Osteoblast (primary cell): ENCODE measurements at regions not wholly inside any gene's neighbourhood (a gene's known extent, or its start where the extent isn't known, plus 50 kb on each side); places are given as distances from the start of the nearest gene placed in this dataset.

Source experiments
- DNase-seq: peaks from one replicate; pipeline ENCODE4 v3.0.0; 2011; ENCODE audit warnings: low spot score, mixed read lengths; ENCODE audit not compliant: insufficient read length; ENCODE audit errors: missing footprints
- H2AFZ ChIP-seq: 2 replicates; pipeline ENCODE4 v1.6.0; 2011; ENCODE audit warnings: mild to moderate bottlenecking, low read length
- H3K27ac ChIP-seq: 2 replicates; pipeline ENCODE4 v1.5.1; 2011; ENCODE audit warnings: mild to moderate bottlenecking, low read depth, low read length, moderate library complexity
- H3K27me3 ChIP-seq: 2 replicates; pipeline ENCODE4 v1.6.0; 2012; ENCODE audit warnings: mild to moderate bottlenecking, control low read depth, inconsistent platforms, low read length, moderate library complexity; ENCODE audit not compliant: insufficient read depth
- H3K36me3 ChIP-seq: 2 replicates; pipeline ENCODE4 v1.5.1; 2011; ENCODE audit warnings: mild to moderate bottlenecking, low read length, control low read depth, moderate library complexity; ENCODE audit not compliant: insufficient read depth
- H3K4me1 ChIP-seq: 2 replicates; pipeline ENCODE4 v1.5.1; 2011; ENCODE audit warnings: mild to moderate bottlenecking, low read length, control low read depth, moderate library complexity; ENCODE audit not compliant: insufficient read depth
- H3K4me2 ChIP-seq: 2 replicates; pipeline ENCODE4 v1.6.0; 2011; ENCODE audit warnings: mild to moderate bottlenecking, low read length; ENCODE audit not compliant: insufficient read depth
- H3K4me3 ChIP-seq: fragments of 200-600 bp; sonication (generic); 3 replicates; pipeline ENCODE4 v1.5.1; 2012; ENCODE audit warnings: mild to moderate bottlenecking, low read length, inconsistent platforms; ENCODE audit not compliant: insufficient read depth
- H3K79me2 ChIP-seq: 2 replicates; pipeline ENCODE4 v1.6.0; 2012; ENCODE audit warnings: mild to moderate bottlenecking, low read length, control low read depth, inconsistent platforms; ENCODE audit not compliant: insufficient read depth
- H3K9me3 ChIP-seq: 2 replicates; pipeline ENCODE4 v1.5.1; 2011; ENCODE audit warnings: low read depth, low read length, control low read depth
- H4K20me1 ChIP-seq: 2 replicates; pipeline ENCODE4 v1.6.0; 2012; ENCODE audit warnings: mild to moderate bottlenecking, low read length, control low read depth; ENCODE audit not compliant: insufficient read depth
- CTCF ChIP-seq: IDR thresholded peaks from 2 replicates; pipeline ENCODE4 v1.5.1; 2011; ENCODE audit warnings: mild to moderate bottlenecking, low read depth, low read length, moderate library complexity; ENCODE audit errors: extremely low read depth

- no peak for TF ChIP-seq CTCF
- no peak overlapping the region for H3K27ac ChIP-seq
- H3K4me2 ChIP-seq: no peak overlapping the region
Measured at GRCh38 chr6:99099243-99099642, 151.5 kb upstream of the FBXL4 start.

GRCh38 chr6:99096170-99096569, 148.4 kb upstream of the FBXL4 start:
- Histone ChIP-seq H3K9me3 (no peaks in the 10 kb centered on the region), H3K4me2 (no peak overlapping the region), H3K79me2 (no peaks in the 10 kb centered on the region), H3K27ac (no peak overlapping the region), H3K36me3 (no peaks in the 10 kb centered on the region), H3K4me3 (no peak overlapping the region), H2AFZ (no peak overlapping the region), H3K27me3 (no peaks in the 10 kb centered on the region), H3K4me1 (no peaks in the 10 kb centered on the region), H4K20me1 (no peaks in the 10 kb centered on the region)
- no peak for TF ChIP-seq CTCF
- DNase-seq: no peak

More at GRCh38 chr6:99099243-99099642, 151.5 kb upstream of the FBXL4 start:
- Histone ChIP-seq H3K9me3 (no peaks in the 10 kb centered on the region), H3K27me3 (no peaks in the 10 kb centered on the region), H3K4me1 (no peaks in the 10 kb centered on the region), H3K4me3 (no peak overlapping the region), H4K20me1 (no peaks in the 10 kb centered on the region), H2AFZ (no peak overlapping the region), H3K79me2 (no peaks in the 10 kb centered on the region), H3K36me3 (no peaks in the 10 kb centered on the region)
- DNase-seq: no peak

GRCh38 chr6:99093456-99094190, 145.9 kb upstream of the FBXL4 start:
- H4K20me1 ChIP-seq: no peaks in the 10 kb centered on the region
- H3K4me3 ChIP-seq: no peak overlapping the region
- H3K4me2 ChIP-seq: no peak overlapping the region
- no peaks in the 10 kb centered on the region for H3K79me2 ChIP-seq
- no peak overlapping the region for H2AFZ ChIP-seq
- TF ChIP-seq CTCF: no peak
- H3K27ac ChIP-seq: no peak overlapping the region
- H3K9me3 ChIP-seq: no peaks in the 10 kb centered on the region
- DNase-seq: peak; percentile 25
- H3K27me3 ChIP-seq: no peaks in the 10 kb centered on the region
- H3K4me1 ChIP-seq: no peaks in the 10 kb centered on the region
- no peaks in the 10 kb centered on the region for H3K36me3 ChIP-seq

- Histone ChIP-seq H3K4me2 (no peak overlapping the region), H3K27me3 (no peaks in the 10 kb centered on the region), H3K9me3 (no peaks in the 10 kb centered on the region), H2AFZ (no peak overlapping the region), H3K4me1 (no peaks in the 10 kb centered on the region), H3K36me3 (no peaks in the 10 kb centered on the region), H3K79me2 (no peaks in the 10 kb centered on the region), H3K4me3 (no peak overlapping the region), H4K20me1 (no peaks in the 10 kb centered on the region), H3K27ac (no peak overlapping the region)
- DNase-seq: no peak
- no peak for TF ChIP-seq CTCF
Measured at GRCh38 chr6:99092461-99092860, 144.7 kb upstream of the FBXL4 start.
